ENCODE measurements at regions not wholly inside any gene's neighbourhood (a gene's known extent, or its start where the extent isn't known, plus 50 kb on each side); places are given as distances from the start of the nearest gene placed in this dataset.

DNA sequence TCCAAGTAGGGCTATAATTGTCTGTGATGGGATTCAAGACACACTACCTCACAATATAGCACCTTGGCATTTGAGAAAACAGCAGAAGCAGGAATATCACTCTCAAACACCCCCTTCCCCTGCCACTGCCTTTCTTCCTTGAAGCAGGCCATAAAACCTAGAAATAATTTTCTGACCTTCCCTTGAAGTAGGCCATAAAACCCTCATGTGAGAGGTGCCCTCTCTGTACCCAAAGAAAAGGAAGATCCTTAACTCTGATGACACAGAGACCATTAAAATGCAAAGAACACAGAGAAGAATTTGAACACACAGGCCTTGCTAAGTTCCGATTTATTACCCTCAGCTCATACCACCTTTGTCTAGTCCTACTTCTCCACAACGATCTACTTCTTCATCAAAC lies 631.7 kb upstream of the CADM1 start:
- no peaks in the 10 kb centered on the region for H3K27me3 ChIP-seq (ENCODE audit: control insufficient read depth, insufficient read depth, low read length)
- H3K4me3 ChIP-seq (ENCODE audit: low read length): no peak overlapping the region
- no peaks in the 10 kb centered on the region for H3K9me3 ChIP-seq (ENCODE audit: control insufficient read depth, low read depth, low read length)
- no peak overlapping the region for H3K9ac ChIP-seq (ENCODE audit: low read length)
- H3K36me3 ChIP-seq (ENCODE audit: control insufficient read depth, low read depth, low read length): no peaks in the 10 kb centered on the region
- no peaks in the 10 kb centered on the region for H3K4me1 ChIP-seq (ENCODE audit: control insufficient read depth, low read depth, low read length)
- H3K27ac ChIP-seq (ENCODE audit: low read length): no peak overlapping the region

DNA sequence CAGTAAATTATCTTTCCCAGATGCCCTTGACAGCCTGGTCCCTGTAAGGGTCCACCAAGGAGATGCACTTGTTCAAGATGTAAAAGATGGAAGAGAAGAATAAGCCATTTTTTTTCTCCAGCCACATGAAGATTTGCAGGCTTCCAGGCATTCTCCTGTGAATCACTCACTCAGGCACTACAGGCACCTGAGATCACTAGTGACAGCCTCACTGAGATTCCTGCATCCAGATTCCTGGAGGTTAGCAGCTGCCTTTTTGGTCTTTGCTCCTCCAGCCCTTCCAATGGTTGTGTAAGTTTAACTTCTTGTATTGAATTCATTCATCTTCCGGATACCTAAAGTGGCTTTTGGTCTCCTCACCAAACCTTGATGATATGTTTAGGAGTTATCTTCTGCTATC lies 630.2 kb upstream of the CADM1 start:
- Histone ChIP-seq H3K27me3 (ENCODE audit: control insufficient read depth, insufficient read depth, low read length) (no peaks in the 10 kb centered on the region), H3K4me3 (ENCODE audit: low read length) (no peak overlapping the region), H3K9ac (ENCODE audit: low read length) (no peak overlapping the region), H3K27ac (ENCODE audit: low read length) (no peak overlapping the region), H3K9me3 (ENCODE audit: control insufficient read depth, low read depth, low read length) (no peaks in the 10 kb centered on the region), H3K4me1 (ENCODE audit: control insufficient read depth, low read depth, low read length) (no peaks in the 10 kb centered on the region), H3K36me3 (ENCODE audit: control insufficient read depth, low read depth, low read length) (no peaks in the 10 kb centered on the region)

DNA sequence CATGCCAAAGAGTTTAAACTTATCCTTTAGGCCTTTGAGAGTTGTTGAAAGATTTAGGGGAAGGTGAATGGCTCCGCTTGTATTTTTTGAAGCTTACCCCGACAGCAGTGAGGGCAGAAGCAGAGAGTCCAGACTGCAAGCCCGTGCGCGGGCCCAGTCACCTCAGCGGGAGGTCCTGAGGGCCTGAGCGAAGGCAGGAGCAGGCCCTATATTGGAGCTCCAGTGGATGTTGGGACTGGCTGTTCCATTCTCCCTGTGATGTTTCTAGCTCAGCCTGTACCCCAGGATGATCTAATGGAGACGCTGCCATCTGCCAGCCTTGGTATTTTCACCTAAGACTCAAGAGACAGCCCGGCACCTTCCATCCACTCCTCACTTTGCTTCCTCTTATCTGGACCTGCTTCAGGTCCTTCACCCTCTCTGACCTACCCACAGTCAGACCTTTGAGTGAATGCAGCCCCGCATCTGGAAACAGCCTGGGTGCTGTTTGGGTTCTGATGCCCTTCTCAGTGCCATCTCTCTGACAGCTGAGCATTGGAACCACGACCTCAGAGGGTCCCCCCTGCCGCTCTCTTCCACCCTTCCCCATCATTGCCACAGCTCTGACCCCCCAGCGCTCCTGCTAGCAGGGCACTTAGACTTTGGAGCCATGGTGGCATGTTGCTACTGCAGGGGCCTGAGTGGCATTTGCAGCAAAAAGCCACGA lies 628.2 kb upstream of the CADM1 start:
- Histone ChIP-seq H3K27ac (ENCODE audit: low read length) (no peak overlapping the region), H3K9ac (ENCODE audit: low read length) (no peak overlapping the region), H3K36me3 (ENCODE audit: control insufficient read depth, low read depth, low read length) (no peaks in the 10 kb centered on the region), H3K9me3 (ENCODE audit: control insufficient read depth, low read depth, low read length) (no peaks in the 10 kb centered on the region), H3K4me1 (ENCODE audit: control insufficient read depth, low read depth, low read length) (no peaks in the 10 kb centered on the region), H3K4me3 (ENCODE audit: low read length) (no peak overlapping the region), H3K27me3 (ENCODE audit: control insufficient read depth, insufficient read depth, low read length) (no peaks in the 10 kb centered on the region)

DNA sequence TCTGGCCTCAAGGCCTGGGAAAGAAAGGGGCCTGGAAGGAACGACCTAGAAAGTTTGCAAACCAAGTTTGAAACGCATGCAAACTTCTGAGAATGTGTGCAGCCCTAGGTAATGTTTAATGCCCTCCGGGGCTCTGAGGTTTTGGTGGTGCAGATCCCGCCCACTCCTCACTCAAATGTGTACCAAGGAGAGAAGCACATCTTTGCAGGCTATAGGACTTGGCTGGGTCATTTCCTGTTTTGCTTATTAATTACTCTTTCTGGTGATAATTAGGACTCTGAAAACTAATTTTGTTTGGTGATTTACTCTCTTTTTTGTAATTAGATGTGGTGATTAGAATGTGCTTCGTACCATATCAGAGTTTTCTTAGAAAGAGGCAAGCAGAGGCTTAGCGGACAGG lies 625.9 kb upstream of the CADM1 start:
- no peaks in the 10 kb centered on the region for H3K36me3 ChIP-seq (ENCODE audit: control insufficient read depth, low read depth, low read length)
- no peaks in the 10 kb centered on the region for H3K9me3 ChIP-seq (ENCODE audit: control insufficient read depth, low read depth, low read length)
- no peak overlapping the region for H3K27ac ChIP-seq (ENCODE audit: low read length)
- H3K4me3 ChIP-seq (ENCODE audit: low read length): no peak overlapping the region
- no peak overlapping the region for H3K9ac ChIP-seq (ENCODE audit: low read length)
- H3K27me3 ChIP-seq (ENCODE audit: control insufficient read depth, insufficient read depth, low read length): no peaks in the 10 kb centered on the region
- no peaks in the 10 kb centered on the region for H3K4me1 ChIP-seq (ENCODE audit: control insufficient read depth, low read depth, low read length)

DNA sequence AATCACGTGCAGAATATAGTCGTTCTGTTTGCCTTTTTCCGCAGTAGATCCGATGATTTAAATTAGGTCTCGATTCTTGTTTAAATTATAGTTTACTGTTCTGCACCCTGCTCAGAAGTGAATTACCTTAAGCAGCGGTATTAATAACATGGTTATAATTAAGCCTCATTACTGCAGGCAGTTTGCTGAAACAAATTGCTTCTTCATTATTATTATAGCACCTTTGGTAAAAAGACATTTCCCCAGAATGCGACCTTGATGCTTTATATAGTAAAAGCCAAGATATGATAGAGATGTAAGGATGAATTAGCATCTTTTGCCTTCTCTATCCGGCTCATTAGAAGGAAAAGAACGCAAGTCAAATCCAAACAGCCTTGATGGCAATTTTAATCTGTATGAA lies 625.2 kb upstream of the CADM1 start:
- H3K9me3 ChIP-seq (ENCODE audit: control insufficient read depth, low read depth, low read length): no peaks in the 10 kb centered on the region
- no peak overlapping the region for H3K9ac ChIP-seq (ENCODE audit: low read length)
- no peaks in the 10 kb centered on the region for H3K4me1 ChIP-seq (ENCODE audit: control insufficient read depth, low read depth, low read length)
- no peaks in the 10 kb centered on the region for H3K27me3 ChIP-seq (ENCODE audit: control insufficient read depth, insufficient read depth, low read length)
- H3K27ac ChIP-seq (ENCODE audit: low read length): no peak overlapping the region
- no peaks in the 10 kb centered on the region for H3K36me3 ChIP-seq (ENCODE audit: control insufficient read depth, low read depth, low read length)
- H3K4me3 ChIP-seq (ENCODE audit: low read length): no peak overlapping the region

DNA sequence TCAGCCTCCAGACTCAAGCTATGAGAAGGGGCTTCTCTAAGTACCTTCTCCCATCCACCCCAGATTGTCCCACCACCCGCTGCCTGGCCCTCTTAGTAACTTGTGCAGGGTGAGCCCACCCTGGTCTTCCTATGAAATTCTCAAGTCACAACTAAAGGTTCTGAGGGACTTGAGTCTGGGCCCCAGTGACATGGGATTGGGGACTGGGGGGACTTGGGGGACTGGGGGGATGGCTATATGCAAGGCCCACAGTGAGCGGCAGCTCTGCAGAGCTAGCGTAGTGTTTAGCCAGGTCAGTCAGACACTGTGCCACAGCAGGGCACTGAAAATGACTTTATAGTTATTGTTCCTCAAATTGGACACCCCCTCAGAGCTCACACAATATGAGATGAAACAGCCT lies 622.3 kb upstream of the CADM1 start:
- Histone ChIP-seq H3K27me3 (ENCODE audit: control insufficient read depth, insufficient read depth, low read length) (no peaks in the 10 kb centered on the region), H3K4me3 (ENCODE audit: low read length) (no peak overlapping the region), H3K4me1 (ENCODE audit: control insufficient read depth, low read depth, low read length) (no peaks in the 10 kb centered on the region), H3K9ac (ENCODE audit: low read length) (no peak overlapping the region), H3K27ac (ENCODE audit: low read length) (no peak overlapping the region), H3K9me3 (ENCODE audit: control insufficient read depth, low read depth, low read length) (no peaks in the 10 kb centered on the region), H3K36me3 (ENCODE audit: control insufficient read depth, low read depth, low read length) (no peaks in the 10 kb centered on the region)

DNA sequence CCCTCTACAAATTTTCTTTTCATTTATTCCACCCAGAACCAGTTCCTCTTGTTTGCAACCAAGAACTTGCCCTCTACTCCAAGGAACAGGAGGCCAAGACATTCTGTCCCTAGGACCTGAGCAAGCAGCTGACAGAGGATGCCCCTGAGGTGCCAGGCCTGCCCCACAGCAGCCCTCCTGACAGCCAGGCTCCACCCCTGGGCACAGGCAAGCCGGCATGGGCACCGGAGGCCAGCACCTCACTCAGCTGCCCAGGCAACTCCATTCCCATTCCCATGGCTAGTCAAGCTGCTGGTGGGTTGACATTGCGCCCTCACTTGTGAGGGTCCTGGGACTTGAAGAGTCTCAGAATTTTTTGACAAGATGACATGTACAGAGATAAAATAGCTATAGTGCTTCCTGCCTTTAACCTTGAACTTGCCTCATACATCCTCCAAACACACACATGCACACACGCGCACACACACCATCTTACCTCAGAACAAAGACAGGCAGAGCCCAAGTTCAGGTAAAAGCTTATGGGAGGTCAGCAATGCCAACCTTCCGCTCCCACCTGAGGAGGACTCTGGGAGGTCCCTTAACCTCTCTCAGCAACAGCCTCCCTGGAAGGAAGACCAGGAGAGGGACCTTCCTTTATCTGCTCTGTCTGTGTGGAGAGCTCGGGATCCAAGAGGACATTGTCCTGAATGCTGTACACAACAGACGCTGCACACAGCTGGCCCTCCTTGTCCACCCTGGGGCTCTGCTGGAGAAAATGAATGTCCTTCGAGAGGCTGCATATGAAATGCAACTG lies 620.9 kb upstream of the CADM1 start:
- no peaks in the 10 kb centered on the region for H3K4me1 ChIP-seq (ENCODE audit: control insufficient read depth, low read depth, low read length)
- H3K36me3 ChIP-seq (ENCODE audit: control insufficient read depth, low read depth, low read length): no peaks in the 10 kb centered on the region
- H3K4me3 ChIP-seq (ENCODE audit: low read length): no peak overlapping the region
- H3K27me3 ChIP-seq (ENCODE audit: control insufficient read depth, insufficient read depth, low read length): no peaks in the 10 kb centered on the region
- H3K9me3 ChIP-seq (ENCODE audit: control insufficient read depth, low read depth, low read length): no peaks in the 10 kb centered on the region
- no peak overlapping the region for H3K27ac ChIP-seq (ENCODE audit: low read length)
- no peak overlapping the region for H3K9ac ChIP-seq (ENCODE audit: low read length)

DNA sequence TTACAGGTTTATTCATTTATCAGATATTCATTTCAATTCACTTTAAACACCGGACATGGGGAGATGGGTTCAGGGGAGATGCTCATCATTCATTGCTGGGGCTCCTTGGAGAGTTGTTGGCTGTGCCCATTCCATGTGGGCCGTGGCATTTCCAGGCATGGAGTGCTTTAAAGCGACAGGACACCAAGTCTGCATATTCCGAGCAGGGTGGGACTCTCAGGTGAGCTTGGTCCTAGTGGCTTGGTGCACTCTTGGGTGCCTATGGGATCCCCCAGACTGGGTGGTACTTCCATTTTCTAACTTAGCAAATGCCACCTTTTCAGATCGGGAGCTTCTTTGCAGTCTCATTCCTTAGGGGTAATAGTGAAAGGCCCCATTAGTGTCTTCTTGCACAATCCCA lies 619.5 kb upstream of the CADM1 start:
- H3K9me3 ChIP-seq (ENCODE audit: control insufficient read depth, low read depth, low read length): no peaks in the 10 kb centered on the region
- H3K27me3 ChIP-seq (ENCODE audit: control insufficient read depth, insufficient read depth, low read length): no peaks in the 10 kb centered on the region
- no peak overlapping the region for H3K27ac ChIP-seq (ENCODE audit: low read length)
- no peak overlapping the region for H3K9ac ChIP-seq (ENCODE audit: low read length)
- H3K4me3 ChIP-seq (ENCODE audit: low read length): no peak overlapping the region
- no peaks in the 10 kb centered on the region for H3K4me1 ChIP-seq (ENCODE audit: control insufficient read depth, low read depth, low read length)
- H3K36me3 ChIP-seq (ENCODE audit: control insufficient read depth, low read depth, low read length): no peaks in the 10 kb centered on the region

DNA sequence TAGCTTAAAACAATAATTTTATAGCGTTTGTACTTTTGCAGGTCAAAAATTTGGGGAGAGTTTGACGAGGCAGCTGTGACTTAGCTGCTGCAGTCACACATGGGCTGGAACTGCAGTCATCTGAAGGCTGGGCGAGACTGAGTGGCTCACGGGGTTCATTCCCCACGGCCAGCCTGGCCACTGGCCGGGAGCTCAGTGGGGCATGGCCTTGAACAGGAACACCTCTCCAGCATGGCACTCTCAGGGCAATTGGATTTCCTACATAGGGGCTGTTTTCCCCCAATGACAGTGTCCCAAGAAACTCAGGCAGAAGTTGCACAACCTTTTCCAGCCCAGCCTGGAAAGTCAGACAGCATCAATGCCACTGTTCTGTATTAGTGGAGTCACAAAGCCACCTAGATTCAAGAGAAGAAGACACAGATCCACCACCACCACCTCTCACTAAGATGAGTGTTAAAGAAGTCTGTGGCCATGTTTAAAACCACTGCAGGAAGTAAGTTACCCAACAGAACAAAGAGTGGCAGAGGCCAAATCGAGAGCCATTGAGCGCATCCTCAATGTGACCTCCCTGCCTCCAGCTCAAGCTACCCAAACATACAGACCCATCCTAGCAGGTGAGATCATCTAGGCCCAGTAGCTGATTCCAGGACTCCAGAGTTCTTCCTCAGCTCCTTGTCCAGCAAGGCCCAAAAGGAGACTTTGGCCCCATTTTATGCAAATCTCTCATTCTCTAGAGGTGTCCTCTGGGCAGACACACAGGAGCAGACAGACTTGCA lies 618.7 kb upstream of the CADM1 start:
- Histone ChIP-seq H3K9me3 (ENCODE audit: control insufficient read depth, low read depth, low read length) (no peaks in the 10 kb centered on the region), H3K9ac (ENCODE audit: low read length) (no peak overlapping the region), H3K27ac (ENCODE audit: low read length) (no peak overlapping the region), H3K36me3 (ENCODE audit: control insufficient read depth, low read depth, low read length) (no peaks in the 10 kb centered on the region), H3K4me1 (ENCODE audit: control insufficient read depth, low read depth, low read length) (no peaks in the 10 kb centered on the region), H3K27me3 (ENCODE audit: control insufficient read depth, insufficient read depth, low read length) (no peaks in the 10 kb centered on the region), H3K4me3 (ENCODE audit: low read length) (no peak overlapping the region)

DNA sequence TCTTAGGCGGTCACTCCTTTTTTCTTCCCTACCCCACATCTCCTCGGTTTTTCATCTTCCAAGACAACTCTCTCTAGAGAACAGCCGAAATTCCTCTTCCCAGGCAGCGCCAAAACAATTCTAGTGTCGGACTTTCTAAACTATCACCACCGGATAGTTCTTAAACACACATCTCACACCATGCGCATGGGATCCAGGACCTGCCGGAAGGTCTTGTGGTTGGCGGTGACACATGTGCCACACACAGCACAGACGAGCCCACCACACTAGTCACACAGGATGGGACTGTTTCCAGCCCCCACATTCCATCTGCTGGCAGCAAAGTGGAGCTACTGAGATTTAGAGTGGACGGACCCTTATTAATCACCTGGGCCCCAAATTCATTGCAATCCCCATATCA lies 614.9 kb upstream of the CADM1 start:
- Histone ChIP-seq H3K36me3 (ENCODE audit: control insufficient read depth, low read depth, low read length) (no peaks in the 10 kb centered on the region), H3K9me3 (ENCODE audit: control insufficient read depth, low read depth, low read length) (no peaks in the 10 kb centered on the region), H3K27me3 (ENCODE audit: control insufficient read depth, insufficient read depth, low read length) (no peaks in the 10 kb centered on the region), H3K4me1 (ENCODE audit: control insufficient read depth, low read depth, low read length) (no peaks in the 10 kb centered on the region), H3K4me3 (ENCODE audit: low read length) (no peak overlapping the region), H3K9ac (ENCODE audit: low read length) (no peak overlapping the region), H3K27ac (ENCODE audit: low read length) (no peak overlapping the region)

DNA sequence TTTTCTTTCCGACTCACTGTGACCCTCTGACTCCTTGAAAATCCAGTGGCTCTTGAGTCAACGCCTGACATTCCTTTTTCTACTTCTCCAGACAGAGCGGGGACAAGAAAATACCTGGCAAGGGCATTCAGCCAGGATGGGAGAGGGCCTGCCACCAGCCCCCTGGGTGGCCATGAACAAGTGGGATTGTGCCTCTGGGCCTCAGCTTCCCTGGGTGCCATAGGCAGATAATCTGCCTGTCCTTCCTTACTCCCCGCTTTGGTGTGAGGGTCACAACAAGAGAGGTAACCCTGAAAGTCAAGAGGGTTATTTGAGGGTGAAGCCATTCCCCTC lies 613.9 kb upstream of the CADM1 start:
- no peak overlapping the region for H3K27ac ChIP-seq (ENCODE audit: low read length)
- no peaks in the 10 kb centered on the region for H3K4me1 ChIP-seq (ENCODE audit: control insufficient read depth, low read depth, low read length)
- no peaks in the 10 kb centered on the region for H3K9me3 ChIP-seq (ENCODE audit: control insufficient read depth, low read depth, low read length)
- no peak overlapping the region for H3K9ac ChIP-seq (ENCODE audit: low read length)
- H3K4me3 ChIP-seq (ENCODE audit: low read length): no peak overlapping the region
- H3K36me3 ChIP-seq (ENCODE audit: control insufficient read depth, low read depth, low read length): no peaks in the 10 kb centered on the region
- no peaks in the 10 kb centered on the region for H3K27me3 ChIP-seq (ENCODE audit: control insufficient read depth, insufficient read depth, low read length)

All from iPS-18a (cell line).